ENCODE measurements at regions not wholly inside any gene's neighbourhood (a gene's known extent, or its start where the extent isn't known, plus 50 kb on each side); places are given as distances from the start of the nearest gene placed in this dataset.

DNA sequence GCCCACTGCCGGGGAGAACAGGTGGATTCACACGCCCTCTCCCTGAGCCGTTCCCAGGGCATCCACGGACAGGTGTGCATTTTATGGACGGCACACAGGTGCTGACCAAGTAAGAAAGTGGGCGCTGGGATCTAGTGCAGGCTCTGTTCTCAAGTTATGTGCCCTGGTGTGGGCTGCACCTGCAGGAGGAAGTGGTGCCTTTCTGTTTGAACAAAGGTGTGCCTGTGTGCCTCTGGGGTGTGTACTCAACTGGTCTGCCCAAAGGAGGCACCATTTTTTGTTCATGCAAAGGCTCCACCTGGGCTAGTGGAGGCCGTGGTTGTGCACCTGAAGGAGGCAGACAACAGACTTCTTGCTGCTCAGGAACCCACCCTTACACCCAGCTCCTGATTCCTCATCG is 88.2 kb upstream of the HK2 start:
- TF ChIP-seq CTCF (IDR thresholded peaks at IDR 0.05) (no peak), POLR2AphosphoS5 (IDR thresholded peaks at IDR 0.05; ENCODE audit: low read depth, low read length) (no peak), SIN3A (IDR thresholded peaks at IDR 0.05; ENCODE audit: borderline replicate concordance, insufficient read depth, low read depth, low read length) (no peak)
- TF ChIP-seq, protein P1, sequence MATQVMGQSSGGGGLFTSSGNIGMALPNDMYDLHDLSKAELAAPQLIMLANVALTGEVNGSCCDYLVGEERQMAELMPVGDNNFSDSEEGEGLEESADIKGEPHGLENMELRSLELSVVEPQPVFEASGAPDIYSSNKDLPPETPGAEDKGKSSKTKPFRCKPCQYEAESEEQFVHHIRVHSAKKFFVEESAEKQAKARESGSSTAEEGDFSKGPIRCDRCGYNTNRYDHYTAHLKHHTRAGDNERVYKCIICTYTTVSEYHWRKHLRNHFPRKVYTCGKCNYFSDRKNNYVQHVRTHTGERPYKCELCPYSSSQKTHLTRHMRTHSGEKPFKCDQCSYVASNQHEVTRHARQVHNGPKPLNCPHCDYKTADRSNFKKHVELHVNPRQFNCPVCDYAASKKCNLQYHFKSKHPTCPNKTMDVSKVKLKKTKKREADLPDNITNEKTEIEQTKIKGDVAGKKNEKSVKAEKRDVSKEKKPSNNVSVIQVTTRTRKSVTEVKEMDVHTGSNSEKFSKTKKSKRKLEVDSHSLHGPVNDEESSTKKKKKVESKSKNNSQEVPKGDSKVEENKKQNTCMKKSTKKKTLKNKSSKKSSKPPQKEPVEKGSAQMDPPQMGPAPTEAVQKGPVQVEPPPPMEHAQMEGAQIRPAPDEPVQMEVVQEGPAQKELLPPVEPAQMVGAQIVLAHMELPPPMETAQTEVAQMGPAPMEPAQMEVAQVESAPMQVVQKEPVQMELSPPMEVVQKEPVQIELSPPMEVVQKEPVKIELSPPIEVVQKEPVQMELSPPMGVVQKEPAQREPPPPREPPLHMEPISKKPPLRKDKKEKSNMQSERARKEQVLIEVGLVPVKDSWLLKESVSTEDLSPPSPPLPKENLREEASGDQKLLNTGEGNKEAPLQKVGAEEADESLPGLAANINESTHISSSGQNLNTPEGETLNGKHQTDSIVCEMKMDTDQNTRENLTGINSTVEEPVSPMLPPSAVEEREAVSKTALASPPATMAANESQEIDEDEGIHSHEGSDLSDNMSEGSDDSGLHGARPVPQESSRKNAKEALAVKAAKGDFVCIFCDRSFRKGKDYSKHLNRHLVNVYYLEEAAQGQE (IDR thresholded peaks at IDR 0.05; ENCODE audit: insufficient read depth in 1 of 2, low read depth in 2 of 2, low read length in 1 of 2): no peak
